MM.1S (cell line): ENCODE measurements at regions not wholly inside any gene's neighbourhood (a gene's known extent, or its start where the extent isn't known, plus 50 kb on each side); places are given as distances from the start of the nearest gene placed in this dataset.
"Not testable (repeated sequence)": the region's sequence is repeated elsewhere in the genome, so short reads cannot be mapped to it uniquely, and the experiment has no call there.

ENCODE experiments used
- CTCF ChIP-seq: fragments of 300-600 bp; sonication (generic); IDR thresholded peaks from 2 replicates; pipeline ENCODE4 v1.5.1; 2016; ENCODE audit warnings: antibody characterized with exemption, low read length, mixed read lengths
- EZH2 ChIP-seq: fragments of 300-600 bp; sonication (generic); optimal IDR thresholded peaks from 2 replicates; pipeline ENCODE3; 2017; ENCODE audit warnings: low read depth, mild to moderate bottlenecking, antibody characterized with exemption, low read length, mixed read lengths

- TF ChIP-seq CTCF, EZH2: not testable (repeated sequence)
Observed at GRCh38 chr1:120592943-120593342, 130.8 kb upstream of the NBPF26 start.
